ENCODE measurements at regions not wholly inside any gene's neighbourhood (a gene's known extent, or its start where the extent isn't known, plus 50 kb on each side); places are given as distances from the start of the nearest gene placed in this dataset.
"Not testable (repeated sequence)": the region's sequence is repeated elsewhere in the genome, so short reads cannot be mapped to it uniquely, and the experiment has no call there.

DNA sequence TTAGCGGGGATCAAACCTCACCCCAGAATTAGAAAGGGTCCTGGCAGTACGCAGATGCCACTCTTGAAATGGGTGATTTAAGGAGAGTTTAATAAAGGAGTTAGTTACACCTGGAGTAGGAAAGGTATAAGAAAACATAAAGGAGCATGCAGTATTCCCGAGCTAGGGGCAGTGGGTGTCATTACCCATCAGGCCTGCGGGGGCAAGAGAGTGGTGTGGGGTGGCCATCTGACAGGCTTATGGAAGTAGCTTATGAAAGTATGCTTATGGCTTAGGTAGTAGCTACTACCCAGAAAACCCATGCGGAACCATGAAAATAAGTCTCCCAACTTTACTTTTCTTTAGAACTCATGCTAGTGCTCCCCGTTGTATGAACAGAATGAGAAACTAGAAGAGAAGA lies 568.9 kb upstream of the ACVR2A start:
- DNase-seq (ENCODE audit: low spot score) = no peak

DNA sequence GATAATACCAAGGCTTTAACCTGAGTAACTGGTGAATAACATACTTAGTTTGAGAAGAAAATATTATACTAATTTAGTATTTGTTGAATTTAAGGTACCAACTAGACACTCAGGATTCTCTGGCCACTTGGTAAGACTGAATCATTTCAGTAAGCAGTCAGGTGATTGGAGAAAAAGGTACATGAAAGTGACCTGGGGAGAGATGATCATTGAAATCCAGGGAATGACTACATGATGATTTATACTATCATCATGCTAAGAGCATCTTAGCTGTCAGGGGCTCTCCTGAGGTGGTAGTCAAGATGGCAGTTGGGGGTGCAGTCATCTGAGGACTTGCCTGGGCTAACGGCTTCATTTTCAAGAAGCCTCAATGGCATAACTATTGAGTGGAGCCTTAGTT lies 571.2 kb upstream of the ACVR2A start:
- DNase-seq (ENCODE audit: low spot score) = no peak

DNA sequence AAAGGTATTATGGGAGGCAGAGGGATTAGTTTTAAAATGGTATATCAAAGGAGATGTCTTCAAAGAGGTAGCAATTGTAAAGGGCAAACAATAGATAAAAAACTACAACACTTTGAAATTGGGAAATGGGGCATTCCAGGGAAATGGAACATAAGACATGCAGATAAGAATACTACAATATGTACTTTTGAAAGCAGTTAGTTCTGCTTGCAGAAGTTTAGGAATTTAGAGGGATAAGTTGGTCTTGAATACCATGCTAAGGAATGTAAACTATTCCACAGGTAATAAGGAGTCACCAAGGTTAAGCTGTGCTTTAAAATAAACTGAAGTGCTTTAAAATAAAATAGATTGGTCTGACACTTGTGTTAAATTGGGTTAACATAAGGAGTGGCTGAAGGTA lies 571.7 kb upstream of the ACVR2A start:
- DNase-seq (ENCODE audit: low spot score) = no peak

DNA sequence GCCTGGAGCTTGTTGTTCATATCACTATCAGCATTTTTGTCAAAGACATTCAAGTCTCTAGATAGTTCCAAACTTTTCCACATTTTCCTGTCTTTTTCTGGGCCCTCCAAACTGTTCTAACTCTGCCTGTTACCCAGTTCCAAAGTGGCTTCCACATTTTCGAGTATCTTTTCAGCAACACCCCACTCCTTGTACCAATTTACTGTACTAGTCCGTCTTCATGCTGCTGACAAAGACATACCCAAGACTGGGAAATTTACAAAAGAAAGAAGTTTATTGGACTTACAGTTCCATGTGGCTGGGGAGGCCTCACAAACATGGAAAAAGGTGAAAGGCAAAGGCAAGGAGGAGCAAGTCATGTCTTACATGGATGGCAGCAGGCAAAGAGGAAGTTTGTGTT lies 575.2 kb upstream of the ACVR2A start:
- not testable (repeated sequence) for DNase-seq (ENCODE audit: low spot score)

DNA sequence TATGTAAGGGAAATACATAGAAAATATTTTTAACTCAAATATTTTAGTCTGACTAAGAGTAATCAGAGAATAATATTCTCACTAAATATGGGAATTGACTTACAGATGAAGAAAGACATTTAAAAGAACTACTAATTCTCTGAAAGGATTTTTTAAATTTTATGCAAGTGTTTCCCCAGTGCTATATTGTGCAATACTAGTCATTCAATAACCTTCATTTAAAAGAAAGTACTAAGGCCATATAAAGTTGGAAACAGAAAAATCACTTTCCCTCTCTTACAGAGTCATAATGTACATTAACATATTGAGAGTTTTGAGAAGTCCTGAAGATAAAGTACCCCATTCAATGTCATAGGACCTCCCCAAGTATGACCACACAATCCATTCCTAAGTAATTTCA lies 584.6 kb upstream of the ACVR2A start:
- DNase-seq (ENCODE audit: low spot score) = no peak

DNA sequence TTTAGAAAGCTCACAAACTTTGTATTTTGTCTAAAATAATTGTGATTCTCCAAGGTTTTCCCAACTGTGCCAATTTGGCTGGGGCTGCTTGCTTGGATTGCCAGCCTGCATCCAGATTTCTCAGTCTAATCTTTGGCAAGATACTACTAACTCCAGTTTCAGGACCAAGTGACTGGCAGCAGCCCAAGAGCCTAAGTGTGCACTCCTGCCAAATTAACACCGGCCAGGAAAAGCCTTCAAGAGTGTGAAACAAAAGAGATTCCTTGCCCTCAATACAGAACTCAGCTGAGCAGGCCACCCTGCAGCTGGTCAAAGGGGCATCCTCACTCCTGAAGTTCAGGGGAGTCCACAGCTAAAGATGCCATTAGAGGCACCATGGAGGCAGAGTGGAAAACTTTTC lies 589.0 kb upstream of the ACVR2A start:
- no peak for DNase-seq (ENCODE audit: low spot score)

DNA sequence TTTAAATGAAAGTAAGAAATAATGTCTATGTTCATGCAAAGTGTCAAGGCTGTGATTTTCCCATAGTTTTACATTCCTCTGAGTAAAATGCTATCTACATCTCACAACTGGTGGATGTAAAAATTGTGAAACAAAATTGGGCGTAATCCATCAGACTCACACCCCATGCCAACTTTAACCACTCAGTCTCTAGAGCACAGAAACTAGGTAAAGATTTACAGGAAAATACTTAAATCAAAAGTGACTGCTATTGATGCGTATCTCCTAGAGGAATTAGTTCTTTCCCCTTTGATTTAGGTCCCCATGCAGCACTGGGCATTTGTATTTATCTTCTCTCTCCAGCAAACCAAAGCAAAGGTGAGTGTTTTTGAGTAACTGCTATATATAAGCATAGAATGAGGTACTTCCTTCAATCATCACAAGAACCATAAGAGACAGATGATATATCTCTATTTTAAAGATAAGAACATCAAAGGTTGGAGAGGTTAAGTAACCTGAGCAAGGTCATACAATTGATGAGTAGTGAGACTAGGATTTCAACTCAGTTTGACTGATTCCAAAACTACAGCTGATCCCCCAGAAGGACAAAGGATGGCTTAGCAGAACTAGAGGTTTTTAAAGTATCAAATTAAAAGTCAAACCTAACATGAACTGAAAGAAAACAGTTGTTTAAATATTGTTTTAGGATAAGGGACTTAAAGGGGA lies 594.0 kb upstream of the ACVR2A start:
- DNase-seq (ENCODE audit: low spot score) = no peak

DNA sequence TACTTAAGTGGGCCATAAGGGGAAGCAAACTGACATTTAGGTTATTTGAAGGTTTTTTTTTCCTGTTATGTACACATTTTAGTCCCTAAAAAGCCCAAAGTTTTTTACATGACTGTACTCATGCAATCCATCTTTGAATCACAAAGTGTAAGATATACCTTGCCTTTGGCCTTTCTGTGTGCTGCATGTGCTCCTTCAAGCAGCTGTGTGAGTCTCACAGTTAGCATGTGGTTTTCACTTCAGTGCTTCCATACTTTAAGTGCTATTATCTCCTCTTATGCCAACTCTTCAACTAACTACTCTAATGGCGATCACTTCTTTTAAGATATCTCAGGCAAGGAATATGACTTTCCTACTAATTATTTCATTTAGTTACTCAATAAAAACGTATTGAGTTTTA lies 597.1 kb upstream of the ACVR2A start:
- DNase-seq (ENCODE audit: low spot score) = no peak

DNA sequence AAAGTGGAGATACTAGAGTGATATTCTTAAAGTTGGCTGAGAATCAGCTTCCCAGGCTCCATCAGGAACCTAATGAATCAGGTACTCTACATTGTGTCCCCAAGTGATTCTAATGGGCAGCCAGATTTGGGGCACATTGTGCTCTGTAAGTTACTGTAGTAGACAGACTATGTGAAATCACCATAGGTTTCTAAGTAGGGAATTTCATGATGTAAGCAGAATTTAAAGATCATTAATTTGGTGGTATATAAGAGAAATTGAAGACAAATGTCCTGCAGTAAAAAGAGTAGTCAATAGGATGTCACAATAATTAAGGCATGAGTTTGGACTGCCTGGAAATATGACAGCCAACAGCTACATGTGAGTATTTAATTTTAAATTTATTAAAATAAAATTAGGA lies 602.4 kb upstream of the ACVR2A start:
- DNase-seq (ENCODE audit: low spot score) = no peak

DNA sequence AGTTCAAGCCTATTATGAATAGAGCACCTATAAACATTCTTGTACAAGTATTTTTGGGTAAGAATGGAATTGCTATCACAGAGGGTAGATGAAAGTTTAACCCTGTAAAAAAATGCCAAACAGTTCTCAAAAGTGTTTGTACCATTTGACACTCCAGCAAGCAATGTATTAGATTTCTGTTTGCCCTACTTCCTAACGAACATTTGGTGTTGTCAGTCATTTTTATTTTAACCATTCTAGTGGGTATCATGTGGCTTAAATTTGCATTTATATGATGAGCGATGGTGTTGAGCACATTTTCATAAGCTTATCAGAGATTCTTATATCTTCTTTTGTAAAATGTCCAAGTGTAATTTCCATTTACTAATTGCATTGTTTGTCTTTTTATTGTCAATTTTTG lies 608.2 kb upstream of the ACVR2A start:
- DNase-seq (ENCODE audit: low spot score) = no peak

DNA sequence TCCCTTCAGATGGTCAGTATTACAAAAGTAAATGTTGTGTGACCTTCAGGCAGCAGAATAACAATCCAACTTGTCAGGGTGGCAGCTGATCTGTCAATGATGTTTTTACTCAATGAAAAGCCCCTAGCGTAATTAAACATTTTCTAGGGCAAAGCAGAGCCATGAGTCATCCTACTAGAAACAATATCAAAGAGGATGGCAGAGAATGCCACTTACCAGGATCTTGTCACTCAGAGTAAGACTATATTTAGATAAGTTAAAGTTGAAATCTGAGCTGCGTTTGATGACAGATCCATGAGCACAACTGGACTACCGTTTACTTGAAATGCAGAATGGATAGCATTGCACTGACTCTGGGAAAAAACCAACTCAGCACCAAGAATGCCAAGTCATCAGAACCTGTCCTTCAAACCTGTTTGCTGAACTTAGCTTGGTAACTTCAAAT lies 612.6 kb upstream of the ACVR2A start:
- DNase-seq (ENCODE audit: low spot score) = no peak

DNA sequence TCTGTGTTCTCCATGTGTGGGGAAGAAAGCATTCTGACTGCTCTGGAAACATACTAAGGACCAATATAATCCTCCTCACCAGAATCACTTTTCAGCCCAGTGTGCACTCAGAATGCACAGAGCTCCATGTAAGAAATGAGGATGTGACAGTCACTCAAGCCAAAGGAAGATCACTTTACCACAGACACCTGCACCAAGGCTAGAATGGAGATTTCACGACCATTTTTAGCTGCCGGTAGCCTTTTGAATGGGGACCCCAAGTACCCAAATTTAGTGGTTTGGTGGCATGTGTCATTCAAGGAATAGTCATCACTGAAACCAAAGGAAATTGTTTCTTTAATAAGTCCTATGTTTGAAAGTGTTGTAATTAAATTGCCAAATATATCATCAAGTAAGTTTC lies 613.2 kb upstream of the ACVR2A start:
- DNase-seq (ENCODE audit: low spot score) = no peak

DNA sequence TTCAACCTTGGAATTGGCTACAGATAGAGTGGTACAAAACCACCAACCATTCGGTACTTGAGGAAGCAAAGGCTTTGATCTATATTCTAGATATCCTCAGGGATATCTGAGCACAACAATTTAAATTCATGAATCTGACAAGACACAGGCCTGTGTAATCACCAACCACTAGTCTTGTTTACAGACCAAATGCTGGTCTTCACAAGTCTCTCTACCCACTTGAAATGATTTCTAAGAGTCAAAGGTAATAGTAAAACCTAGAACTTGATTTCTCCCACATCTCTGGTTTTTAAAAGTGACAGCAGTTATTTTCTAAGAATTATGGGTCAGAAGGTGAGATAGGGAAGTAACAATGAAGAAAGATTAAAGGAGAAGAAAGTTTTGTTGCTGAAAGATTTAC lies 613.7 kb upstream of the ACVR2A start:
- no peak for DNase-seq (ENCODE audit: low spot score)

DNA sequence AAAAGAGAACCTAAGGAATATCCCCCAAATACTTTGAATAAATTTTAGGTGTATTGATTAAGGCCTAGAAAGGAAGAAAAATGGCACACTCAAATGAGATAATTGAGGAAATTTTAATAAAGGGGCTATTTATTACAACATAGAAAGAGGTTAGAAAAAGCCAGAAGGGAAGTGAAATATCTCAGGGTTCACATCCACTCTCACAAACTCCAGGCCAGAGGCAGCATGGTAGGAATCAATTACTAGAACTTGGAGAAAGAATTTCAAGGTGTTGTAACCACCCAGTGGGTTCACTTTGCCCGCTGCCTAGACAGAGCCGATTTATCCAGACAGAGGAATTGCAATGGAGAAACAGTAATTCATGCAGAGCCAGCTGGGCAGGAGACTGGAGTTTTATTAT lies 617.5 kb upstream of the ACVR2A start:
- no peak for DNase-seq (ENCODE audit: low spot score)

DNA sequence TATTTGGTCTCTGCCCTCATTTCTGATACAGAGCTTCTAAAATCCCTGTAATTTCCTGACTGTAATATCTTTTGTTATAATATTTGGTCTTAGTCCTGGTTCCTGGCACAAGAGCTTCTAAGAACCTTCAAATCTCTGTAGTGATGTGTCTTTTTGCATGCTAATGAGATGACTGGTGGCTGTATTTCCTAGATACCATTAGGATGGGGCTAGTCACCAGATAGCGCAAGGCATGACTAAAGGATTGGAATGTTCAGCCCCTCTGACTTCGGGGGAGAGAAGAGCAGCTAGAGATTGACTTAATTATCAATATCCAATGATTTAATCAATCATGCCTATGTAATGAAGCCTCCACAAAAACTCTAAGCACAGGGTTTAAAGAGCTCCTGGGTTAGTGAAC lies 620.8 kb upstream of the ACVR2A start:
- DNase-seq (ENCODE audit: low spot score) = no peak

DNA sequence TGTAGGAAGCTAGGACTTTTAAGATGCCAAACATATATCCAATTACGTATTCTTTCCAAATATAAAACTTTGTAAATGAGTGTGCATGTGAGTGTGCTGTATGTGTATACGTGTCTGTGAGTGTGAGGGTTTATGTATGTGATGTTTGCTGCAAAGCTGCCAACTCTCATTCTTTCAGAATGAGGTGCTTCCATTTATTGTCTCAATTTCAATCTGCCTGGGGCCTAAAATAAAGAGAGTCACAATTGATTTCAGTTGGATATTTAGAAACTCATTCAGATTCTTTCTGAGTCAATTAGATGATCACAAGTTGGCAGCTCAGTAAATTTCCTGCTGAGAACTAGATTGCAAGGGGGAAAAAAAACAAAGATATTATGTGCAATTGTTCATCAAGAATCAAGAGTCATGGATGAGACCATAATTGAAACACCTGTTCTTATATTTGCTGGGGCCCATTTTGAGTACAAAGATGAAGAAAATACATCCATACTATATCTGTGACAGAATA lies 621.2 kb upstream of the ACVR2A start:
- no peak for DNase-seq (ENCODE audit: low spot score)

DNA sequence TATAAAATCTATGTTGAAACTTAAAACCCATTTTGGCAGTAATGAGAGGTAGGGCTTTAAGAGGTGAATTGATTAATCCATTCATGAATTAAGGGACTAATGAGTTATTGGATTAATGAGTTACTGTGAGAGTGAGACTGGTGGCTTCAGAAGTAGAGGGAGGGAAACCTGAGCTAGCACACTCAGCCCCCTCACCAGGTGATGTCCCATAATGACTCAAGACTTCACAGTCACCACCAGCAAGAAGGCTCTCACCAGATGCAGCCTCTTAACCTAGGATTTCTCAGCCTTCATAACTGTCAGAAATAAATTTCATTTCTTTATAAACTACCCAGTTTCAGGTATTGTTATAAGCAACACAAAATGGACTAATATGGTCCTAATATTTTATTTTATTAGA lies 621.7 kb upstream of the ACVR2A start:
- no peak for DNase-seq (ENCODE audit: low spot score)

DNA sequence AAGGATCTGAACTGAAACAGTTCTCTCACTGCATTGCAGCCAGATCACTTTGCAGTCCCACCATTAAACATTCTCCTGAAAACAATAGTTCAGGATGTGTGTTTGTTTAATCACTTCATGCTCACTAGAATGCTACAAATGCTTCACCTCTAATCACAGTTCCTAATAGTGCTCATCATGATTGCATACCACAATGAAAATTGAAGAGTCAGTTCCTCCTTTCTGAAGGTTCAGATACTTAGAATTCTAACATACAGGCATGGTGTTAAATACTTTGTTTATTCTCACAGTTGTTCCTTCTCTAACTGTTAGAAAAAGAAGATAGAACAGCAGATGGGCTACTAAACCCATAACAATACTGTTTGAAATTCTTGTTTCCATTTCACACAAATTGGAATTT lies 622.3 kb upstream of the ACVR2A start:
- no peak for DNase-seq (ENCODE audit: low spot score)

DNA sequence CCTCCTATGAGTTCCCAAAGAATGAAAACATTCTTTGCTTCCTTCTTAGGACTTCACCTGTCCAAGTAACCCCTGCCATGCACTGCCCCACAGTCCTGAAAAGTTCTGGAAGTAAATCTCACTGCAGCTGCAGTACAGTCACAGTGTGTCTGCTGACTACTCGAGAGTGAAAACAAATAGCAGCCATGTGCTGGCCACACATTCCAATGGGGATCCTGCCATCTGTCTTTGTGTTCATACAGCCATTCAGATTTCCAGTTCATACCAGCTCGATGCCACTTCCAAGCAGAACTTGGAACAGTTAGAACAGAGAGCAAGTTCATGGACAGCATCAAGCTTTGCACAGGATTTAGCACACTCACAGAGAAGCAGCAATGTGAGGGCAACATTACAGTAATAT lies 629.9 kb upstream of the ACVR2A start:
- no peak for DNase-seq (ENCODE audit: low spot score)

DNA sequence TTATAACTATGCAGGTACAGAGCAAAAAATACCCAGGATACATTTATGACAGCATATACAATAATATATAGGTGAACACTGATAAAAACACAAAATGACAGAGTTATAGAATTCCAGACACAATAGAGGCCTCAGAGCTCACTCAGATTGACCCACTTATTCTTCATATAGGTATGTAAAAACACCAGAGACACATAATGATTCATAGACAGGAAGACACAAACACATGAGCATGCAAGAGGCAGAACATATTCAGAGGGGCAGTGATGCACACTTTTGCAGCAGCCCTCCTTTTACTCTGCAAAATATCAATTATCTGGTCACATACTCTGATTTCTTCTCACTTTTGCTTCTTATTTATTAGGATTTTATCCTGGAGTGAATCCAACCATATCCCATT lies 633.3 kb upstream of the ACVR2A start:
- DNase-seq (ENCODE audit: low spot score) = no peak

DNA sequence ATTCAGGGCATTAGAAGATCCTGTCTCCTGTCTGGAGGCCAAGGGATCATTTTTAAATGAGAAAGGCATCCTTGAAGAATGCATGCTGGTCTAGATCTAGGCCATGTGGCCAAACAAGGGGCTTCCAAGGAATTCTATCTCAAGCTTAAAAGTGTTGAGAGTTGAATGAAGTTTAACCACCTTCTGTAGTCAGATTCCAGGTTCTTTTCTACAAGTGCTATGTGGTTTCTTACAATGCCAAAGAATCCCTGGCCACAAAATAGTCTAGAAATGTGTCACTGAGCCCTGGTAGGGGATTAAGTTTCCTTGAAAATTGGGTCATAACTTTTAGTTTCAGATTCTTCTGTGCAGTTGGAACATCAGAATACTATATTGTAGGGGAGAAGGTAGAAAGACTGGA lies 640.7 kb upstream of the ACVR2A start:
- DNase-seq (ENCODE audit: low spot score) = no peak

DNA sequence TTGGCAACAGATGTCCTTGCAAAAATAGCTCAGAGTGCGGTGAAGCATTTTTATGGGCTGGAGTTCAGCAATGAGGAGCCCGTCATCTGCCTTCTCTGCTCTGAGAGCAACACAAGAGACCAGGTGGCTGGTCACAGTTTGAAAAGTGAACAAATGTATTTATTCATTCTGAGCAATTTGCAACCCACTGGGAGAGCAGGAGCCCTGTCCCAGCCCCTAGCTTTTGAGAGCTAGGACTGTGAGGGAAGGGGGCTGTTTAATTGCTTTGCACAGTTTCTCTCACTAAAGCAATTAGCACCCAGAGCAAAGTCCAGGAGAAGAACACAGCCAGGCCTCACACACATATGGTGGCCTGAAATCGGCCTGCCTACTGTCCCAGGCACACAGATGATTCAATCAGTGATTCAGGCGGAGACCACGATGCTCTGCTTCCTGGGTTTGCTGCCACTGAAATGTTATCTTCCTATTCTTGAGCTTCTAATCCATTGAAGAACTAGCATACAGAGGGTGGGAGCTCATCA lies 646.1 kb upstream of the ACVR2A start:
- DNase-seq (ENCODE audit: low spot score) = no peak

DNA sequence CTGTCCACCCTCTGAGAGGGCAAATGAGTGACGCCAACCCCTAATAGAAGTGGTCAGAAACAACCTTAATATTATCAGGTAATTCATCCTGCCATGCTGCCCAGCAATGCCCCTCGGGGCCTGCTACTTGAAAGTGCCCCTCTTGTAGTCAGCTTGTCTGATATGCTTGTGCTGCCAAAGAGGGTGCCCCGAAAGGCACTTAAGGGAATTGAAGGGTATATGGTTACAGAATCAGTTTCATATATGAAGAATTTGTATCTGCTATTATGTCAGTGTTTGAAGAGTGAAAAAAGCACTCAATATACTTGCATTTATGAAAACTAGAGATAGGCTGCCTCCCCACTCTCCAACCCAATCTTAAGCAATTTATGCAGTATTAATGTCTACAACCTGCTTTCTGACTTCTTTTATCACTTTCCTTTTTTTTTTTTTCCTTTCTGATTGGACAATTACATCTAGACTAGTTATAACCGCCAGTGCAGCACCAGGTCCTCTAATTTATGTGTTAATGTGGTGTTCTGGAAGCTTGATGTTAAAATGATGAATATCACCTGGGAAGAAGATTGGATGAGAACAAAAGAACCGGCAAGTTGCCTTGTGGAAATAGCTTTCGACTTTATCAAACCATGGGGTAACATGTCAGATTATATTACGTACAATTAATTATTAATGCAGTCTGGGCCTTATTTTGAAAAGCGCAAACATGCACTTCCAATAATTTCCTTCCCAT lies 646.9 kb upstream of the ACVR2A start:
- DNase-seq (ENCODE audit: low spot score) = no peak

DNA sequence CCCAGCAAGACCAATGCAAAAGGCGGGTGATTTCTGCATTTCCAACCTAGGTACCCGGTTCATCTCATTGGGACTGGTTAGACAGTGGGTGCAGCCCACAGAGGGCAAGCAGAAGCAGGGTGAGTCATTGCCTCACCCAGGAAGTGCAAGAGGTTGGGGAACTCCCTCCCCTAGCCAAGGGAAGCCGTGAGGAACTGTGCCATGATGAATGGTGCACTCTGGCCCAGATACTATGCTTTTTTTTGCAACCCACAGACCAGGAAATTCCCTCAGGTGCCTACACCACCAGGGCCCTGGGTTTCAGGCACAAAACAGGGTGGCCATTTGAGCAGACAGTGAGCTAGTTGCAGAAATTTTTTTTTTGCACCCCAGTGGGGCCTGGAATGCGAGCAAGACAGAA lies 662.6 kb upstream of the ACVR2A start:
- no peak for DNase-seq (ENCODE audit: low spot score)

All from SW480 (cell line).